DND-41 (cell line): ENCODE measurements at regions not wholly inside any gene's neighbourhood (a gene's known extent, or its start where the extent isn't known, plus 50 kb on each side); places are given as distances from the start of the nearest gene placed in this dataset.

Experiments
- ATAC-seq: fragments of 200-7000 bp; cut with Tn5 transposase; 3 replicates; pipeline ENCODE4 v1.9.1; 2021; ENCODE audit warnings: low read depth; ENCODE audit not compliant: insufficient read depth
- DNase-seq: peaks from one replicate; pipeline ENCODE4 v3.0.0-alpha.2; 2020
- H2AFZ ChIP-seq: 2 replicates; pipeline ENCODE4 v1.6.0; 2012; ENCODE audit warnings: low read depth, low read length
- H3K27ac ChIP-seq: 2 replicates; pipeline ENCODE4 v1.5.1; 2012; ENCODE audit warnings: low read length, inconsistent platforms
- H3K27me3 ChIP-seq: fragments of 200-600 bp; sonication (generic); 2 replicates; pipeline ENCODE4 v1.6.0; 2012; ENCODE audit warnings: low read length, mild to moderate bottlenecking, inconsistent platforms; ENCODE audit not compliant: insufficient read depth, poor library complexity
- H3K36me3 ChIP-seq: 2 replicates; pipeline ENCODE4 v1.5.1; 2012; ENCODE audit warnings: low read length, inconsistent platforms; ENCODE audit not compliant: insufficient read depth
- H3K4me1 ChIP-seq: 2 replicates; pipeline ENCODE4 v1.5.1; 2012; ENCODE audit warnings: mild to moderate bottlenecking, low read length; ENCODE audit not compliant: insufficient read depth
- H3K4me2 ChIP-seq: 2 replicates; pipeline ENCODE4 v1.6.0; 2012; ENCODE audit warnings: mild to moderate bottlenecking, moderate library complexity, low read length, inconsistent platforms; ENCODE audit not compliant: insufficient read depth
- H3K4me3 ChIP-seq, 2 experiments: fragments of 200-600 bp in 1 of 2; shearing (Covaris generic) in 1 of 2; 2 replicates each; pipeline ENCODE4 v1.5.1; 2012 to 2016; ENCODE audit warnings: inconsistent platforms in 2 of 2, low read length in 2 of 2, mild to moderate bottlenecking in 2 of 2, low read depth in 1 of 2, moderate library complexity in 1 of 2
- H3K79me2 ChIP-seq: 2 replicates; pipeline ENCODE4 v1.6.0; 2012; ENCODE audit warnings: low read length, inconsistent platforms; ENCODE audit not compliant: insufficient read depth
- H3K9ac ChIP-seq: 2 replicates; pipeline ENCODE4 v1.6.0; 2012; ENCODE audit warnings: low read depth, mild to moderate bottlenecking, inconsistent platforms, low read length, moderate library complexity
- H3K9me3 ChIP-seq: 2 replicates; pipeline ENCODE4 v1.5.1; 2012; ENCODE audit warnings: low read length, moderate library complexity, mild to moderate bottlenecking, inconsistent platforms; ENCODE audit not compliant: insufficient read depth, severe bottlenecking
- H4K20me1 ChIP-seq: 2 replicates; pipeline ENCODE4 v1.6.0; 2012; ENCODE audit warnings: low read length; ENCODE audit not compliant: insufficient read depth
- EZH2 ChIP-seq: IDR thresholded peaks from 3 replicates; pipeline ENCODE4 v1.6.1; 2012; ENCODE audit warnings: borderline replicate concordance, low read depth, mild to moderate bottlenecking, moderate library complexity, low read length, inconsistent platforms; ENCODE audit not compliant: severe bottlenecking
- TF ChIP-seq, protein P1 (sequence below): IDR thresholded peaks from 2 replicates; pipeline ENCODE4 v1.5.1; 2012; ENCODE audit warnings: borderline replicate concordance, low read length, moderate library complexity, mild to moderate bottlenecking; ENCODE audit not compliant: poor library complexity, severe bottlenecking; ENCODE audit errors: extremely low read depth

DNA sequence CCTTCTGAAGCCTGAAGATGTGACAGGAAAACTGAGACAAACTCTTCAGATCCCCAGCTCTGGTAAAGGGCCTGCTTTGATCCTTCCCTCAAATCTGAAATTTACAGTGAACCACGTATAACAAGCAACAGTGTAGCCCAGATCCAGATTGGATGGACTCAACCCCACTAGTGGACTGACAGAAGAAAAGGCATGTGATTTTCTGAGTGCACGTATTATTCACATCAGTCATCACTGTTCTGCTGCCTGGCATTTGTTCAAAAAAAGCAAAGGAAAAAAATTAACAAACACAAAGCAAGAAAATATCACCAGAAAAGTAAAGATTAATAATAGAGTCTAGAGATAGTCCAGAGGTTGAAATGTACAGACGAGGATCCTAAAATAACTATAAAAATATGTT is 87.6 kb downstream of the CYRIA start:
- no peak overlapping the region for H3K4me3 ChIP-seq
- H3K4me2 ChIP-seq, result no peak overlapping the region
- H4K20me1 ChIP-seq, result no peaks in the 10 kb centered on the region
- ATAC-seq (no peak), DNase-seq (no peak)
- H3K4me1 ChIP-seq, result no peaks in the 10 kb centered on the region
- no peaks in the 10 kb centered on the region for H3K36me3 ChIP-seq
- H3K9ac ChIP-seq, result no peak overlapping the region
- H3K79me2 ChIP-seq, result no peaks in the 10 kb centered on the region
- no peak for TF ChIP-seq EZH2
- TF ChIP-seq, protein P1, sequence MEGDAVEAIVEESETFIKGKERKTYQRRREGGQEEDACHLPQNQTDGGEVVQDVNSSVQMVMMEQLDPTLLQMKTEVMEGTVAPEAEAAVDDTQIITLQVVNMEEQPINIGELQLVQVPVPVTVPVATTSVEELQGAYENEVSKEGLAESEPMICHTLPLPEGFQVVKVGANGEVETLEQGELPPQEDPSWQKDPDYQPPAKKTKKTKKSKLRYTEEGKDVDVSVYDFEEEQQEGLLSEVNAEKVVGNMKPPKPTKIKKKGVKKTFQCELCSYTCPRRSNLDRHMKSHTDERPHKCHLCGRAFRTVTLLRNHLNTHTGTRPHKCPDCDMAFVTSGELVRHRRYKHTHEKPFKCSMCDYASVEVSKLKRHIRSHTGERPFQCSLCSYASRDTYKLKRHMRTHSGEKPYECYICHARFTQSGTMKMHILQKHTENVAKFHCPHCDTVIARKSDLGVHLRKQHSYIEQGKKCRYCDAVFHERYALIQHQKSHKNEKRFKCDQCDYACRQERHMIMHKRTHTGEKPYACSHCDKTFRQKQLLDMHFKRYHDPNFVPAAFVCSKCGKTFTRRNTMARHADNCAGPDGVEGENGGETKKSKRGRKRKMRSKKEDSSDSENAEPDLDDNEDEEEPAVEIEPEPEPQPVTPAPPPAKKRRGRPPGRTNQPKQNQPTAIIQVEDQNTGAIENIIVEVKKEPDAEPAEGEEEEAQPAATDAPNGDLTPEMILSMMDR, result no peak
- no peak overlapping the region for H3K27ac ChIP-seq
- H2AFZ ChIP-seq, result no peak overlapping the region
- H3K27me3 ChIP-seq, result no peaks in the 10 kb centered on the region
- peaks cover 6% of the 10 kb centered on the region for H3K9me3 ChIP-seq

DNA sequence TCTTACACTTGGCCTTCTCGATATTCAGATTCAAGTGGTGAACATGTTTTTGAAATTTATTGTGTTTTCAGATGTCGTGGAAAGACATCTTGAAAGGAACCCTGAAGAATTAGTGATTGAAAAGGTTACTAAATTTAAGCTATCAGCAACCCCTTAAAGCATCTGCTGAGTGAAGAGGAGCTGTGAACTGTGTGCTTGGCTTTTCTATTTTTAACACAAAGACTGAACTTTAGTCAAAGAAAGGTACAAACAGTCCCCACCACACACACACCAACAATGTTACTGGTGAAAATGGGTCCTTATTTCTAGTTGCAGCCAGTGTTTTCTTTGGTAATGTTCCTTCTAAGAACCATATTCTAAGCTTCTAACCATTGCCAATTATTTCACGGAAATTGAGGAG is 95.1 kb downstream of the CYRIA start:
- Histone ChIP-seq H3K9me3 (peaks cover 4% of the 10 kb centered on the region), H3K27me3 (no peaks in the 10 kb centered on the region)
- TF ChIP-seq EZH2, result no peak
- TF ChIP-seq, protein P1, result no peak

DNA sequence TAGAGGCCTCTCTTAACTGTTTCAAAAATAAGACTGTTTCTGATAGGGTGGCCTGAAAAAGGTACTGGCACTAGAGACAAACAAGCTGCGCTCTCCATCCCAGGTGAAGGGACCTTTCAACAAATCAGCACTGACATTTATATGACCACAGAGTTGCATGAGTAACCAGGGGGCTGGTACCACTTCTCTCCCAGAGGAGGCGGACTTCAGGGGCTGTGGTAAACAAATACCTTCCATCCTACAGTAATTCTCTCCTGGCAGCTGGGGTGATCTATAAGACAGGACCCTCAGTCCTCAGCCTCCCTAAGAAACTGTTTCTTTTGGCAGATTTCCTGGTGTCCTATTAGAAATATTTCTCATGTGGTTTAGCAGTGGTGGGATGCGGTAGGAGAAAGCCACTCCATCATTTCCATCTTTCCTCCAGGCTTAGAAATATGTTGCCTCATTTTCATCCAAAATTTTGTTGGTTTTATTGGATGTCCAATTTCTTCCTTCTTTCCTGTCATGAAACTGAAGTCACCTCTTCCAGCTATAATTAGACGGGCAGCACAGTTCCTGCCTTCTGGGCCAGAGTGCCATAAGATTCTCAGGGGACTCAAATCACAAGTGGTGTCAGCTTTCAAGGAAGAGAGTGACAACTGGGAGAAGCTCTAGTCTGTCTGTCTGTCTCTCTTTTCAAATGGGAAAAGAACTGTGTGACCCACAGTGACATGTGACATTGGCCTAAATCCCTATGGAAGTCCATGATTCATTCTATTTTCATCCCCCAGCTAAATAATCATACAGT is 96.4 kb downstream of the CYRIA start:
- TF ChIP-seq EZH2, result no peak
- TF ChIP-seq, protein P1, result no peak
- H3K79me2 ChIP-seq, result no peaks in the 10 kb centered on the region
- peaks cover under 1% of the 10 kb centered on the region for H3K9me3 ChIP-seq
- no peak overlapping the region for H3K9ac ChIP-seq
- H3K27me3 ChIP-seq, result no peaks in the 10 kb centered on the region
- H3K36me3 ChIP-seq, result no peaks in the 10 kb centered on the region
- no peak overlapping the region for H3K4me2 ChIP-seq
- no peak overlapping the region for H2AFZ ChIP-seq
- no peak for ATAC-seq
- no peak for DNase-seq
- no peaks in the 10 kb centered on the region for H4K20me1 ChIP-seq
- H3K27ac ChIP-seq, result no peak overlapping the region
- no peaks in the 10 kb centered on the region for H3K4me1 ChIP-seq
- H3K4me3 ChIP-seq, result no peak overlapping the region

More for the DNA sequence above, 95.1 kb downstream of the CYRIA start:
- Histone ChIP-seq H3K4me1 (no peaks in the 10 kb centered on the region), H3K79me2 (no peaks in the 10 kb centered on the region), H2AFZ (no peak overlapping the region), H4K20me1 (no peaks in the 10 kb centered on the region), H3K4me2 (no peak overlapping the region), H3K27ac (no peak overlapping the region), H3K9ac (no peak overlapping the region), H3K4me3 (no peak overlapping the region), H3K36me3 (no peaks in the 10 kb centered on the region)
- DNase-seq (no peak), ATAC-seq (no peak)
